ENCODE measurements at regions not wholly inside any gene's neighbourhood (a gene's known extent, or its start where the extent isn't known, plus 50 kb on each side); places are given as distances from the start of the nearest gene placed in this dataset.
"Not testable (repeated sequence)": the region's sequence is repeated elsewhere in the genome, so short reads cannot be mapped to it uniquely, and the experiment has no call there.

GRCh38 chr3:182292591-182292990 lies 500.7 kb upstream of the ATP11B start:
- DNase-seq, result no peak

- DNase-seq, result no peak
Observed at GRCh38 chr3:182294256-182294655, 499.0 kb upstream of the ATP11B start.

GRCh38 chr3:182294696-182295095 lies 498.6 kb upstream of the ATP11B start:
- DNase-seq, result no peak

- no peak for DNase-seq
Observed at GRCh38 chr3:182300266-182300665, 493.0 kb upstream of the ATP11B start.

GRCh38 chr3:182303169-182303568 lies 490.1 kb upstream of the ATP11B start:
- no peak for DNase-seq

GRCh38 chr3:182305881-182306665 lies 487.2 kb upstream of the ATP11B start:
- DNase-seq, result no peak

- no peak for DNase-seq
Observed at GRCh38 chr3:182308328-182308727, 485.0 kb upstream of the ATP11B start.

- DNase-seq, result no peak
Observed at GRCh38 chr3:182309120-182309519, 484.2 kb upstream of the ATP11B start.

- no peak for DNase-seq
Observed at GRCh38 chr3:182315313-182315712, 478.0 kb upstream of the ATP11B start.

GRCh38 chr3:182323126-182323700 lies 470.1 kb upstream of the ATP11B start:
- no peak for DNase-seq

GRCh38 chr3:182323898-182324297 lies 469.4 kb upstream of the ATP11B start:
- no peak for DNase-seq

- no peak for DNase-seq
Observed at GRCh38 chr3:182325213-182325950, 467.9 kb upstream of the ATP11B start.

GRCh38 chr3:182327196-182327681 lies 466.1 kb upstream of the ATP11B start:
- no peak for DNase-seq

GRCh38 chr3:182330646-182331045 lies 462.7 kb upstream of the ATP11B start:
- no peak for DNase-seq

GRCh38 chr3:182331341-182331740 lies 462.0 kb upstream of the ATP11B start:
- no peak for DNase-seq

GRCh38 chr3:182342252-182342651 lies 451.1 kb upstream of the ATP11B start:
- no peak for DNase-seq

GRCh38 chr3:182344026-182344425 lies 449.3 kb upstream of the ATP11B start:
- DNase-seq, result not testable (repeated sequence)

GRCh38 chr3:182349051-182349450 lies 444.3 kb upstream of the ATP11B start:
- no peak for DNase-seq

- no peak for DNase-seq
Observed at GRCh38 chr3:182349951-182350517, 443.3 kb upstream of the ATP11B start.

- no peak for DNase-seq
Observed at GRCh38 chr3:182357928-182358327, 435.4 kb upstream of the ATP11B start.

GRCh38 chr3:182364323-182364722 lies 429.0 kb upstream of the ATP11B start:
- no peak for DNase-seq

- no peak for DNase-seq
Observed at GRCh38 chr3:182364723-182365650, 428.3 kb upstream of the ATP11B start.

All from stimulated activated naive CD4-positive, alpha-beta T cell (primary cell).